IMR-90 (cell line): ENCODE measurements at regions not wholly inside any gene's neighbourhood (a gene's known extent, or its start where the extent isn't known, plus 50 kb on each side); places are given as distances from the start of the nearest gene placed in this dataset.

ENCODE experiments used
- ATAC-seq: fragments of 200-7000 bp; cut with Tn5 transposase; 2 replicates; pipeline ENCODE4 v1.9.1; 2020; ENCODE audit warnings: low read depth, mild to moderate bottlenecking, moderate library complexity
- BruUV-seq: library from RNA; stranded (reverse); fragments of 400-500 nt; replicated peaks from 2 replicates; lab custom pipeline; 2021; lab: Mats Ljungman, UMichigan
- CTCF ChIA-PET: fragments of 300-600 bp; formaldehyde crosslinking; extraction: SDS; loops from one replicate; lab custom pipeline; 2021; ENCODE audit warnings: antibody characterized with exemption; lab: Yijun Ruan, JAX
- POLR2A ChIA-PET: fragments of 300-600 bp; sonication (Branson Sonifier 250); formaldehyde crosslinking; loops from one replicate; lab custom pipeline; 2022; ENCODE audit warnings: antibody characterized with exemption; ENCODE audit not compliant: unreplicated experiment; lab: Charles Lee
- DNase-seq: peaks from one replicate; pipeline ENCODE4 v3.0.0; 2013
- H2AFZ ChIP-seq: replicated peaks from 2 replicates; pipeline ENCODE3; 2013; ENCODE audit warnings: low read length, mild to moderate bottlenecking; ENCODE audit not compliant: poor library complexity
- H2AK5ac ChIP-seq: 2 replicates; pipeline ENCODE4 v1.6.1; 2013; ENCODE audit warnings: low read depth, low read length, inconsistent platforms
- H2AK9ac ChIP-seq: replicated peaks from 2 replicates; pipeline ENCODE3; 2013; ENCODE audit warnings: mild to moderate bottlenecking, low read depth, low read length, moderate library complexity; ENCODE audit not compliant: poor library complexity
- H2BK120ac ChIP-seq: 2 replicates; pipeline ENCODE4 v1.6.1; 2013; ENCODE audit warnings: low read depth, low read length, inconsistent platforms
- H2BK15ac ChIP-seq: 3 replicates; pipeline ENCODE4 v1.6.1; 2013; ENCODE audit warnings: low read depth, low read length, inconsistent platforms
- H2BK20ac ChIP-seq: 2 replicates; pipeline ENCODE4 v1.6.1; 2013; ENCODE audit warnings: low read depth, mild to moderate bottlenecking, inconsistent platforms, low read length, moderate library complexity
- H2BK5ac ChIP-seq: 2 replicates; pipeline ENCODE4 v1.6.1; 2013; ENCODE audit warnings: mild to moderate bottlenecking, low read depth, low read length, inconsistent platforms; ENCODE audit not compliant: poor library complexity, severe bottlenecking
- H3K14ac ChIP-seq: replicated peaks from 2 replicates; pipeline ENCODE4 v1.6.1; 2013; ENCODE audit warnings: low read depth, low read length, inconsistent platforms
- H3K18ac ChIP-seq: 2 replicates; pipeline ENCODE4 v1.6.1; 2013; ENCODE audit warnings: low read depth, low read length, control low read depth
- H3K23ac ChIP-seq: 2 replicates; pipeline ENCODE4 v1.6.1; 2013; ENCODE audit warnings: low read depth, low read length, inconsistent platforms
- H3K27ac ChIP-seq: 2 replicates; pipeline ENCODE4 v1.5.1; 2013; ENCODE audit warnings: mild to moderate bottlenecking, control low read depth, low read length; ENCODE audit not compliant: insufficient read depth
- H3K27me3 ChIP-seq: 2 replicates; pipeline ENCODE4 v1.6.1; 2013; ENCODE audit warnings: low read length; ENCODE audit not compliant: control insufficient read depth, insufficient read depth
- H3K36me3 ChIP-seq: 2 replicates; pipeline ENCODE4 v1.6.1; 2013; ENCODE audit warnings: low read length, mixed read lengths; ENCODE audit not compliant: control insufficient read depth, insufficient read depth
- H3K4ac ChIP-seq: 2 replicates; pipeline ENCODE4 v1.6.1; 2013; ENCODE audit warnings: low read depth, low read length, inconsistent platforms
- H3K4me1 ChIP-seq: 2 replicates; pipeline ENCODE4 v1.6.1; 2013; ENCODE audit warnings: low read length, mixed read lengths; ENCODE audit not compliant: control insufficient read depth, insufficient read depth
- H3K4me2 ChIP-seq: 2 replicates; pipeline ENCODE4 v1.6.1; 2013; ENCODE audit warnings: low read depth, mild to moderate bottlenecking, control low read depth, low read length, moderate library complexity
- H3K4me3 ChIP-seq: 2 replicates; pipeline ENCODE4 v1.5.1; 2013; ENCODE audit warnings: low read depth, mild to moderate bottlenecking, control low read depth, low read length, moderate library complexity; ENCODE audit not compliant: insufficient read depth
- H3K56ac ChIP-seq: 2 replicates; pipeline ENCODE4 v1.6.1; 2013; ENCODE audit warnings: low read length, inconsistent platforms; ENCODE audit not compliant: insufficient read depth; ENCODE audit errors: extremely low read depth
- H3K79me1 ChIP-seq, 2 experiments: 2 replicates each; pipeline ENCODE4 v1.6.1; 2013; ENCODE audit warnings: low read length in 2 of 2, inconsistent platforms in 1 of 2, low read depth in 1 of 2
- H3K9ac ChIP-seq: 2 replicates; pipeline ENCODE4 v1.6.1; 2013; ENCODE audit warnings: low read depth, low read length, control low read depth
- H3K9me1 ChIP-seq: 2 replicates; pipeline ENCODE4 v1.6.1; 2013; ENCODE audit warnings: low read length, inconsistent platforms; ENCODE audit not compliant: insufficient read depth
- H3K9me3 ChIP-seq: 2 replicates; pipeline ENCODE4 v1.6.1; 2013; ENCODE audit warnings: low read length; ENCODE audit not compliant: control insufficient read depth, insufficient read depth
- H4K20me1 ChIP-seq: 2 replicates; pipeline ENCODE4 v1.6.1; 2013; ENCODE audit warnings: low read length, inconsistent platforms; ENCODE audit not compliant: insufficient read depth
- H4K5ac ChIP-seq: 2 replicates; pipeline ENCODE4 v1.6.1; 2013; ENCODE audit warnings: mild to moderate bottlenecking, low read depth, low read length, control low read depth
- H4K8ac ChIP-seq, 2 experiments: 2 replicates each; pipeline ENCODE4 v1.6.1; 2013; ENCODE audit warnings: low read depth in 2 of 2, low read length in 2 of 2, control low read depth in 1 of 2, inconsistent platforms in 1 of 2
- H4K91ac ChIP-seq: 2 replicates; pipeline ENCODE4 v1.6.1; 2013; ENCODE audit warnings: low read depth, low read length, inconsistent platforms; ENCODE audit not compliant: insufficient read depth
- CEBPB ChIP-seq: IDR thresholded peaks from 2 replicates; pipeline ENCODE4 v1.6.1; 2012; ENCODE audit warnings: low read depth, low read length, improper control_type of control experiment
- CHD1 ChIP-seq: IDR thresholded peaks from 2 replicates; pipeline ENCODE4 v1.6.1; 2012; ENCODE audit warnings: low read depth, low read length, improper control_type of control experiment
- ELK1 ChIP-seq: fragments of 150-350 bp; IDR thresholded peaks from 2 replicates; pipeline ENCODE4 v1.6.1; 2016; ENCODE audit warnings: low read depth, mild to moderate bottlenecking, low read length, moderate library complexity, borderline replicate concordance
- FOS ChIP-seq: fragments of 150-350 bp; IDR thresholded peaks from 2 replicates; pipeline ENCODE4 v1.6.1; 2016; ENCODE audit warnings: low read depth, low read length
- MAZ ChIP-seq: IDR thresholded peaks from 2 replicates; pipeline ENCODE4 v1.6.1; 2012; ENCODE audit warnings: low read depth, mild to moderate bottlenecking, low read length, improper control_type of control experiment, moderate library complexity, borderline replicate concordance
- MXI1 ChIP-seq: IDR thresholded peaks from 2 replicates; pipeline ENCODE4 v1.6.1; 2012; ENCODE audit warnings: low read depth, mild to moderate bottlenecking, low read length, moderate library complexity, borderline replicate concordance
- POLR2A ChIP-seq: IDR thresholded peaks from 2 replicates; pipeline ENCODE4 v1.6.1; 2012; ENCODE audit warnings: mild to moderate bottlenecking, low read depth, low read length
- RCOR1 ChIP-seq: IDR thresholded peaks from 2 replicates; pipeline ENCODE4 v1.6.1; 2012; ENCODE audit warnings: mild to moderate bottlenecking, low read length, improper control_type of control experiment; ENCODE audit not compliant: insufficient replicate concordance
- WGBS, 2 experiments: methylation state at CpG; one replicate each; pipeline versions ENCODE4 v1.1.5 to v1.1.7; 2013; ENCODE audit warnings: missing lambda C conversion rate in 2 of 2; ENCODE audit not compliant: insufficient read length in 1 of 2; ENCODE audit errors: extremely low coverage in 2 of 2; 5-methylcytosine and 5-hydroxymethylcytosine counted together
- dilution Hi-C: fragments of 300-500 bp; cut with HindIII; formaldehyde crosslinking; loops from one replicate; pipeline ENCODE4 v1.14.3; 2018; ENCODE audit warnings: low sequenced_read_pairs; ENCODE audit not compliant: unreplicated experiment
- in situ Hi-C: fragments of 300-500 bp; cut with MboI; formaldehyde crosslinking; loops from 3 replicates; pipeline ENCODE4 v1.14.3; 2019; ENCODE audit warnings: low sequenced_read_pairs, inconsistent platforms, mixed read lengths
- intact Hi-C: fragments of 100-400 bp; cut with micrococcal nuclease; formaldehyde crosslinking; loops from 2 replicates; pipeline ENCODE4 v1.10.0; 2022
- TF ChIP-seq, protein P1 (sequence below): conservative IDR thresholded peaks from 2 replicates; pipeline ENCODE4 v1.5.1; 2012; ENCODE audit warnings: mild to moderate bottlenecking, low read depth, low read length, improper control_type of control experiment

GRCh38 chr5:126138281-126138931 is 284.8 kb upstream of the GRAMD2B start:
- no peaks in the 10 kb centered on the region for H3K9me1 ChIP-seq
- no peak overlapping the region for H2AK9ac ChIP-seq
- CTCF ChIA-PET: interaction anchor here (1.6 kb wide), 1 partner anchor 14 kb away, joined by 4 read pairs; no protein-coding TSS in a partner anchor
- H3K14ac ChIP-seq: no peak overlapping the region
- H4K20me1 ChIP-seq: no peaks in the 10 kb centered on the region
- H3K79me1 ChIP-seq: no peaks in the 10 kb centered on the region
- H4K5ac ChIP-seq: no peak overlapping the region
- no peak overlapping the region for H4K91ac ChIP-seq
- H3K36me3 ChIP-seq: no peaks in the 10 kb centered on the region
- H3K56ac ChIP-seq: no peak overlapping the region
- H3K4me3 ChIP-seq: no peak overlapping the region
- no peaks in the 10 kb centered on the region for H3K9me3 ChIP-seq
- BruUV-seq: no TSS peak
- H3K4me2 ChIP-seq: no peak overlapping the region
- H2BK5ac ChIP-seq: no peak overlapping the region
- in situ Hi-C loops (no loop called here), dilution Hi-C loops (no loop called here), intact Hi-C loops (no loop called here)
- H2BK15ac ChIP-seq: no peak overlapping the region
- no peak overlapping the region for H4K8ac ChIP-seq
- no peak overlapping the region for H2AK5ac ChIP-seq
- H3K27me3 ChIP-seq: no peaks in the 10 kb centered on the region
- peak overlapping the region; percentile 39; the same call in 1 of the 2 replicates for H2BK120ac ChIP-seq
- no peak overlapping the region for H3K9ac ChIP-seq
- H2BK20ac ChIP-seq: 0 out of 2 replicates have a peak overlapping the region, but pooled peaks have one; percentile 0
- DNase-seq: peak; percentile 16
- ATAC-seq: peak; percentile 77
- H3K4me1 ChIP-seq: peaks cover 3% of the 10 kb centered on the region
- POLR2A ChIA-PET: no interaction called here
- no peak overlapping the region for H3K18ac ChIP-seq
- H3K4ac ChIP-seq: no peak overlapping the region
- no peak overlapping the region for H3K23ac ChIP-seq
- TF ChIP-seq MXI1: no peak
- TF ChIP-seq RCOR1: no peak
- no peak for TF ChIP-seq CEBPB
- TF ChIP-seq POLR2A: no peak
- TF ChIP-seq ELK1: no peak
- no peak for TF ChIP-seq CHD1
- TF ChIP-seq, protein P1, sequence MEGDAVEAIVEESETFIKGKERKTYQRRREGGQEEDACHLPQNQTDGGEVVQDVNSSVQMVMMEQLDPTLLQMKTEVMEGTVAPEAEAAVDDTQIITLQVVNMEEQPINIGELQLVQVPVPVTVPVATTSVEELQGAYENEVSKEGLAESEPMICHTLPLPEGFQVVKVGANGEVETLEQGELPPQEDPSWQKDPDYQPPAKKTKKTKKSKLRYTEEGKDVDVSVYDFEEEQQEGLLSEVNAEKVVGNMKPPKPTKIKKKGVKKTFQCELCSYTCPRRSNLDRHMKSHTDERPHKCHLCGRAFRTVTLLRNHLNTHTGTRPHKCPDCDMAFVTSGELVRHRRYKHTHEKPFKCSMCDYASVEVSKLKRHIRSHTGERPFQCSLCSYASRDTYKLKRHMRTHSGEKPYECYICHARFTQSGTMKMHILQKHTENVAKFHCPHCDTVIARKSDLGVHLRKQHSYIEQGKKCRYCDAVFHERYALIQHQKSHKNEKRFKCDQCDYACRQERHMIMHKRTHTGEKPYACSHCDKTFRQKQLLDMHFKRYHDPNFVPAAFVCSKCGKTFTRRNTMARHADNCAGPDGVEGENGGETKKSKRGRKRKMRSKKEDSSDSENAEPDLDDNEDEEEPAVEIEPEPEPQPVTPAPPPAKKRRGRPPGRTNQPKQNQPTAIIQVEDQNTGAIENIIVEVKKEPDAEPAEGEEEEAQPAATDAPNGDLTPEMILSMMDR: no peak
- TF ChIP-seq MAZ: no peak
- no peak for TF ChIP-seq FOS
- H2AFZ ChIP-seq: no peak overlapping the region
- 100% methylated on average over 1 of the region's 3 CpGs; no CpG with 5 or more reads in 1 of the 2 experiments for WGBS, 2 experiments
- no peak overlapping the region for H3K27ac ChIP-seq
